KBM-7 (cell line): ENCODE measurements at regions not wholly inside any gene's neighbourhood (a gene's known extent, or its start where the extent isn't known, plus 50 kb on each side); places are given as distances from the start of the nearest gene placed in this dataset.

Experiments
- DNase-seq: peaks from one replicate; pipeline ENCODE4 v3.0.0-alpha.2; 2015
- in situ Hi-C: fragments of 300-500 bp; cut with MboI; formaldehyde crosslinking; loops from 2 replicates; pipeline ENCODE4 v1.14.3; 2020; ENCODE audit warnings: low sequenced_read_pairs, low pct_unique_long_range_greater_than_20kb, mixed read lengths

GRCh38 chr21:35779690-35780570 lies 280.4 kb downstream of the SETD4 start:
- DNase-seq = no peak
- in situ Hi-C loops = no loop called here

GRCh38 chr21:35779167-35779566 lies 281.2 kb downstream of the SETD4 start:
- in situ Hi-C loops = no loop called here
- no peak for DNase-seq

- no peak for DNase-seq
- in situ Hi-C loops = no loop called here
These were observed 283.2 kb downstream of the SETD4 start for GRCh38 chr21:35777081-35777480.

GRCh38 chr21:35775778-35776544 lies 284.4 kb downstream of the SETD4 start:
- in situ Hi-C loops = no loop called here
- DNase-seq = no peak

- DNase-seq = peak; percentile 17
- in situ Hi-C loops = loop anchor here (25.0 kb wide), 1 partner anchor 108 kb away; no protein-coding TSS in a partner anchor
These were observed 290.0 kb downstream of the SETD4 start for GRCh38 chr21:35770101-35770945.

- in situ Hi-C loops = loop anchor here (25.0 kb wide), 1 partner anchor 106 kb away; no protein-coding TSS in a partner anchor
- no peak for DNase-seq
These were observed 292.1 kb downstream of the SETD4 start for GRCh38 chr21:35768187-35768586.

- no peak for DNase-seq
- in situ Hi-C loops = loop anchor here (25.0 kb wide), 1 partner anchor 102 kb away; no protein-coding TSS in a partner anchor
These were observed 295.7 kb downstream of the SETD4 start for GRCh38 chr21:35764586-35764985.

GRCh38 chr21:35764077-35764476 lies 296.2 kb downstream of the SETD4 start:
- in situ Hi-C loops = loop anchor here (25.0 kb wide), 1 partner anchor 102 kb away; no protein-coding TSS in a partner anchor
- no peak for DNase-seq

GRCh38 chr21:35754583-35754982 lies 305.7 kb downstream of the SETD4 start:
- DNase-seq = no peak
- in situ Hi-C loops = loop anchor here (25.0 kb wide), 1 partner anchor 92 kb away; no protein-coding TSS in a partner anchor

GRCh38 chr21:35753308-35753707 lies 307.0 kb downstream of the SETD4 start:
- in situ Hi-C loops = loop anchor here (25.0 kb wide), 1 partner anchor 91 kb away; no protein-coding TSS in a partner anchor
- no peak for DNase-seq

GRCh38 chr21:35751171-35751570 lies 309.2 kb downstream of the SETD4 start:
- DNase-seq = no peak
- in situ Hi-C loops = loop anchor here (25.0 kb wide), 1 partner anchor 89 kb away; no protein-coding TSS in a partner anchor

GRCh38 chr21:35749904-35750303 lies 310.4 kb downstream of the SETD4 start:
- in situ Hi-C loops = loop anchor here (25.0 kb wide), 1 partner anchor 88 kb away; no protein-coding TSS in a partner anchor
- no peak for DNase-seq

- peak; percentile 45 for DNase-seq
- in situ Hi-C loops = no loop called here
These were observed 311.5 kb downstream of the SETD4 start for GRCh38 chr21:35748678-35749314.

- in situ Hi-C loops = no loop called here
These were observed 316.8 kb downstream of the SETD4 start for GRCh38 chr21:35743571-35743970.

GRCh38 chr21:35738347-35738961 lies 321.9 kb downstream of the SETD4 start:
- DNase-seq = peak; percentile 10
- in situ Hi-C loops = no loop called here

More at GRCh38 chr21:35743571-35743970, 316.8 kb downstream of the SETD4 start:
- DNase-seq = no peak

- in situ Hi-C loops = no loop called here
- no peak for DNase-seq
These were observed 322.4 kb downstream of the SETD4 start for GRCh38 chr21:35737899-35738346.

- in situ Hi-C loops = no loop called here
- DNase-seq = no peak
These were observed 322.9 kb downstream of the SETD4 start for GRCh38 chr21:35737449-35737848.

GRCh38 chr21:35732788-35733187 lies 327.5 kb downstream of the SETD4 start:
- in situ Hi-C loops = no loop called here
- no peak for DNase-seq
